Body of pancreas (tissue), 4 donors: ENCODE measurements at regions not wholly inside any gene's neighbourhood (a gene's known extent, or its start where the extent isn't known, plus 50 kb on each side); places are given as distances from the start of the nearest gene placed in this dataset.

ENCODE experiments used
- CTCF ChIP-seq, 7 experiments: fragments of 450-650 bp in 4 of 7; fragments of 200-600 bp in 3 of 7; sonication (generic) in 3 of 7; IDR thresholded peaks; one replicate each; pipeline ENCODE4 v1.5.1; 2016 to 2019; ENCODE audit warnings: antibody characterized with exemption in 7 of 7
- POLR2A ChIP-seq, 3 donors: fragments of 450-650 bp; IDR thresholded peaks; one replicate each; pipeline ENCODE4 v1.6.1; 2016; ENCODE audit warnings: antibody characterized with exemption in 3 of 3, mild to moderate bottlenecking in 2 of 3

DNA sequence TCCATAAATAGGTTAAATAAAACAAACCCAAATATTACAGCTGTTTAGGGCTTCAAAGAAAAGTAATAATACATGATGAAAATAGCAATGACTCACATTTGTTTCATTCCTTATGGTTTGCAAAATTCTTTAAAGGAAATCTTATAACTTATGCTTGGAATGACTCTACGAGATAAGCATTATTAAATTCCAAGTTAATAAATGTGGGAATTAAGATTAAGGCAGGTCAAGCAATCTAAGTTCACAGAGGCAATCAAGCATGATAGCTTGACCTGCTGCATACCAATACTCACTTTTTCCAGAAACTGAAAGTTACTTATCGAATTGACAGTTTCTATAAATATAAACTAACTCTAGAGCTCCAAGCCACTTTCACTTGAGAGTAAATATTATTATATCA is 1002.9 kb upstream of the SEL1L start:
- TF ChIP-seq CTCF (IDR thresholded peaks at IDR 0.05) (no peak), POLR2A (IDR thresholded peaks at IDR 0.05) (no peak)
